ENCODE measurements at regions not wholly inside any gene's neighbourhood (a gene's known extent, or its start where the extent isn't known, plus 50 kb on each side); places are given as distances from the start of the nearest gene placed in this dataset.
A peak's percentile ranks its signal among the peaks of the same experiment; 100 is the strongest.

GRCh38 chr2:174697255-174697654 lies 67.0 kb downstream of the CHRNA1 start:
- H3K36me3 Mint-ChIP-seq = no peaks in the 10 kb centered on the region
- H3K9me3 Mint-ChIP-seq = no peaks in the 10 kb centered on the region
- H3K4me3 Mint-ChIP-seq = no peak overlapping the region
- peaks cover 5% of the 10 kb centered on the region for H3K4me1 Mint-ChIP-seq
- H3K27me3 Mint-ChIP-seq = peaks cover 1% of the 10 kb centered on the region
- peak; percentile 96 for ATAC-seq (ENCODE audit: low read depth)
- no peak overlapping the region for H3K27ac Mint-ChIP-seq
- peak; percentile 32 to 51 for DNase-seq (ENCODE audit: low spot score in 2 of 2)

- Mint-ChIP-seq H3K4me3 (no peak overlapping the region), H3K4me1 (peaks cover 5% of the 10 kb centered on the region), H3K9me3 (no peaks in the 10 kb centered on the region), H3K36me3 (no peaks in the 10 kb centered on the region), H3K27me3 (peaks cover 1% of the 10 kb centered on the region), H3K27ac (no peak overlapping the region)
- DNase-seq (ENCODE audit: low spot score in 2 of 2) (no peak), ATAC-seq (ENCODE audit: low read depth) (no peak)
These were observed 69.4 kb downstream of the CHRNA1 start for GRCh38 chr2:174694920-174695319.

- no peak overlapping the region for H3K4me3 Mint-ChIP-seq
- peaks cover 5% of the 10 kb centered on the region for H3K4me1 Mint-ChIP-seq
- H3K9me3 Mint-ChIP-seq = no peaks in the 10 kb centered on the region
- H3K27ac Mint-ChIP-seq = no peak overlapping the region
- peaks cover 1% of the 10 kb centered on the region for H3K27me3 Mint-ChIP-seq
- no peak for ATAC-seq (ENCODE audit: low read depth)
- DNase-seq (ENCODE audit: low spot score in 2 of 2) = no peak
- H3K36me3 Mint-ChIP-seq = no peaks in the 10 kb centered on the region
These were observed 69.9 kb downstream of the CHRNA1 start for GRCh38 chr2:174694196-174694878.

- no peaks in the 10 kb centered on the region for H3K36me3 Mint-ChIP-seq
- no peak overlapping the region for H3K27ac Mint-ChIP-seq
- DNase-seq (ENCODE audit: low spot score in 2 of 2) (no peak), ATAC-seq (ENCODE audit: low read depth) (no peak)
- peaks cover 5% of the 10 kb centered on the region for H3K4me1 Mint-ChIP-seq
- H3K27me3 Mint-ChIP-seq = peaks cover 1% of the 10 kb centered on the region
- H3K4me3 Mint-ChIP-seq = no peak overlapping the region
- H3K9me3 Mint-ChIP-seq = no peaks in the 10 kb centered on the region
These were observed 70.9 kb downstream of the CHRNA1 start for GRCh38 chr2:174693344-174693743.

GRCh38 chr2:174692256-174692919 lies 71.9 kb downstream of the CHRNA1 start:
- Mint-ChIP-seq H3K36me3 (no peaks in the 10 kb centered on the region), H3K9me3 (no peaks in the 10 kb centered on the region), H3K4me1 (peaks cover 7% of the 10 kb centered on the region), H3K4me3 (no peak overlapping the region), H3K27ac (no peak overlapping the region), H3K27me3 (peaks cover 1% of the 10 kb centered on the region)
- no peak for DNase-seq (ENCODE audit: low spot score in 2 of 2)
- ATAC-seq (ENCODE audit: low read depth) = no peak

GRCh38 chr2:174691201-174691779 lies 73.0 kb downstream of the CHRNA1 start:
- ATAC-seq (ENCODE audit: low read depth) (no peak), DNase-seq (ENCODE audit: low spot score in 2 of 2) (no peak)
- Mint-ChIP-seq H3K36me3 (no peaks in the 10 kb centered on the region), H3K27ac (no peak overlapping the region), H3K4me1 (peaks cover 3% of the 10 kb centered on the region), H3K9me3 (no peaks in the 10 kb centered on the region), H3K4me3 (no peak overlapping the region), H3K27me3 (peaks cover 1% of the 10 kb centered on the region)

GRCh38 chr2:174690026-174690425 lies 74.2 kb downstream of the CHRNA1 start:
- Mint-ChIP-seq H3K27ac (no peak overlapping the region), H3K4me3 (no peak overlapping the region), H3K9me3 (no peaks in the 10 kb centered on the region), H3K36me3 (no peaks in the 10 kb centered on the region), H3K27me3 (peaks cover 1% of the 10 kb centered on the region), H3K4me1 (peaks cover 3% of the 10 kb centered on the region)
- DNase-seq (ENCODE audit: low spot score in 2 of 2) (no peak), ATAC-seq (ENCODE audit: low read depth) (no peak)

GRCh38 chr2:174688079-174688478 lies 76.2 kb downstream of the CHRNA1 start:
- H3K27ac Mint-ChIP-seq = no peak overlapping the region

GRCh38 chr2:174686430-174686829 lies 77.8 kb downstream of the CHRNA1 start:
- ATAC-seq (ENCODE audit: low read depth) (no peak), DNase-seq (ENCODE audit: low spot score in 2 of 2) (no peak)
- H3K36me3 Mint-ChIP-seq = no peaks in the 10 kb centered on the region
- peaks cover 5% of the 10 kb centered on the region for H3K4me1 Mint-ChIP-seq
- H3K4me3 Mint-ChIP-seq = no peak overlapping the region
- peaks cover 1% of the 10 kb centered on the region for H3K27me3 Mint-ChIP-seq
- no peak overlapping the region for H3K27ac Mint-ChIP-seq
- no peaks in the 10 kb centered on the region for H3K9me3 Mint-ChIP-seq

More at GRCh38 chr2:174688079-174688478, 76.2 kb downstream of the CHRNA1 start:
- no peaks in the 10 kb centered on the region for H3K36me3 Mint-ChIP-seq
- H3K27me3 Mint-ChIP-seq = peaks cover 1% of the 10 kb centered on the region
- peaks cover 3% of the 10 kb centered on the region for H3K4me1 Mint-ChIP-seq
- peak in 1 of 2 donors; percentile 25 for DNase-seq (ENCODE audit: low spot score in 2 of 2)
- ATAC-seq (ENCODE audit: low read depth) = peak; percentile 47
- no peaks in the 10 kb centered on the region for H3K9me3 Mint-ChIP-seq
- H3K4me3 Mint-ChIP-seq = no peak overlapping the region

- H3K36me3 Mint-ChIP-seq = no peaks in the 10 kb centered on the region
- DNase-seq (ENCODE audit: low spot score in 2 of 2) = peak; percentile 22 to 26
- ATAC-seq (ENCODE audit: low read depth) = peak; percentile 72
- no peaks in the 10 kb centered on the region for H3K27me3 Mint-ChIP-seq
- H3K4me1 Mint-ChIP-seq = peaks cover 14% of the 10 kb centered on the region
- no peaks in the 10 kb centered on the region for H3K9me3 Mint-ChIP-seq
- H3K4me3 Mint-ChIP-seq = peak overlapping the region; percentile 89
- H3K27ac Mint-ChIP-seq = peak overlapping the region; percentile 79
These were observed 80.9 kb downstream of the CHRNA1 start for GRCh38 chr2:174683392-174683759.

- Mint-ChIP-seq H3K4me1 (peaks cover 11% of the 10 kb centered on the region), H3K9me3 (no peaks in the 10 kb centered on the region), H3K27me3 (no peaks in the 10 kb centered on the region), H3K36me3 (no peaks in the 10 kb centered on the region), H3K4me3 (peak overlapping the region; percentile 89), H3K27ac (peak overlapping the region; percentile 79)
- DNase-seq (ENCODE audit: low spot score in 2 of 2) (peak; percentile 26 to 56), ATAC-seq (ENCODE audit: low read depth) (peak; percentile 61)
These were observed 81.5 kb downstream of the CHRNA1 start for GRCh38 chr2:174682578-174683391.

GRCh38 chr2:174682007-174682577 lies 82.2 kb downstream of the CHRNA1 start:
- ATAC-seq (ENCODE audit: low read depth) = peak; percentile 44
- H3K4me3 Mint-ChIP-seq = peak overlapping the region; percentile 85

GRCh38 chr2:174681099-174682006 lies 82.9 kb downstream of the CHRNA1 start:
- H3K9me3 Mint-ChIP-seq = no peaks in the 10 kb centered on the region
- ATAC-seq (ENCODE audit: low read depth) = no peak
- H3K36me3 Mint-ChIP-seq = no peaks in the 10 kb centered on the region
- peaks cover 11% of the 10 kb centered on the region for H3K4me1 Mint-ChIP-seq
- H3K4me3 Mint-ChIP-seq = peak overlapping the region; percentile 85
- H3K27ac Mint-ChIP-seq = no peak overlapping the region
- no peaks in the 10 kb centered on the region for H3K27me3 Mint-ChIP-seq
- no peak for DNase-seq (ENCODE audit: low spot score in 2 of 2)

More at GRCh38 chr2:174682007-174682577, 82.2 kb downstream of the CHRNA1 start:
- no peaks in the 10 kb centered on the region for H3K9me3 Mint-ChIP-seq
- peak; percentile 10 to 41 for DNase-seq (ENCODE audit: low spot score in 2 of 2)
- no peaks in the 10 kb centered on the region for H3K36me3 Mint-ChIP-seq
- H3K27ac Mint-ChIP-seq = no peak overlapping the region
- no peaks in the 10 kb centered on the region for H3K27me3 Mint-ChIP-seq
- H3K4me1 Mint-ChIP-seq = peaks cover 11% of the 10 kb centered on the region

All from memory B cell (primary cell).